ENCODE measurements at regions not wholly inside any gene's neighbourhood (a gene's known extent, or its start where the extent isn't known, plus 50 kb on each side); places are given as distances from the start of the nearest gene placed in this dataset.

DNA sequence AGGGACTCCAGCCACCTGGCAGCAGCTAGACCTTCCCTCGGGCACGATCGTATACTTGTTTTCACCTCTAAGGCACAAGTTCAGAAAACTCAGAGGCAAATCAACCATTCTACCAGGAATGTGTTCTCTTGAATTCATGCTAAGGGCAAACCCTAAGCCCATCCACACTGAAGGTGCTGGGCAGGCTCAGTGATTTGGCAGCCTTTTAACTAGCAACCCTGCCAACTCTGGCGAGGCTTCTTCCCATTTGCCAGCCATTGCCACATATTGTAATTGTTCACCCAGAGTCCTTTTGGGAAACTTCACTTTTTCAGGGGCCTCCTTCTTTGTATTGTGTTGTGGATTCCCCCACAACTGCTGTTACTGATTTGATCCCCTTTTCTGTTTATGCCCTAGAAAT, 298.6 kb upstream of the LDB2 start:
- Mint-ChIP-seq H3K4me1 (no peaks in the 10 kb centered on the region), H3K9me3 (no peaks in the 10 kb centered on the region), H3K36me3 (no peaks in the 10 kb centered on the region), H3K4me3 (no peak overlapping the region), H3K27me3 (no peaks in the 10 kb centered on the region), H3K27ac (no peak overlapping the region)
- no peak for ATAC-seq

DNA sequence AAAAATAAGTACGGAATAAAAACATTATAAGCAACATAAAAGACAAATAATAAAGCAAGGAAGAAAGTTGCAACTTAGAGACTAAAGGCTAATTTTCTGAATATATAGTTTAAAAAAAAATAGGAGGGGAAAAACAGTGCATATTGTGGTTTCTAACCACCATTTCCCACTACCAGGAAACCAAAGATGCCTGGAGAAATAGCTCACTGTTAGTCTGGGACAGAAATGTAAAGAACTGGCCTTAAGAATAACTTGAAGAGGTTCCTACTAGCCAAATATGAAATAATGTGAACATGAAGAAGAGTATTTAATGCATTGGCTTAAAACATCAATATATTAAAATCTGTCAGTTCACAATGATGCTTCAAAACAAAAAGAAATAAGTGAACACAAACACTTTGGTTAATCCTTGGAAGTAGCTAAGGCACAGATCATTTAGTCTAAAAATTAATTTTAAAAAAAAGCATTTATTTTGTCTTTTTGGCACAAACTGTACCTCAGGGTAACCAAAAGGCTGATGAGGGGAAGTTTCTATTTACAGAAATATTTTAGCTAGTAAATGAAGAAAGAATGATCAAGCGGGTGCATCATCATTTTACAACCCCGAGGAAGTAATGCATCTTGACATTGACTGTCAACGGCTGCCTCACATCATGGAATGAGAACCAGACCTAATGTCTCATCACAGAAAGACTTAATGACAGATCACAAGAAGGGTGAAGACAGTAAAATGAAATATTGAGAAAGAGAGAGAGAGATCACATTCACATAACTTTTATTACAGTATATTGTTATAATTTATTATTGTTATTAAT, 297.2 kb upstream of the LDB2 start:
- no peaks in the 10 kb centered on the region for H3K27me3 Mint-ChIP-seq

DNA sequence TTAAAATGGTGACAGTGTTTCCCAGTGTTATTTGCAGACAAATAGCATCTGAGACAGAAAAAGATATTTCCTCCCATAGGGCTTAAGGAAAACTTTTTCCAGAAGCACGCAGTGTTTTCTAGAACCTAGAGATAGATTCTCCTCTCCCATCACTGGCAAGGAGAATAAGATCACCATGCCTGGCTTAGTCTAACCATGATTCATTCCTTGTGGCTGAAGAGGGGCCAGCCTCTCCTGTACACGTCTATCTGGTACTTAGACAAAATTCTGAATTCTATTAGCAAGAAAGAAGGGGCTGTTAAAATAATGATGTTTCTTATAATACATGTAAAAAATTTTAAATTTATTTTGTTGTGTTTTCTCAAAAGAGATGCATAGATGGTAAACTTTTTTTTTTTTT, 296.1 kb upstream of the LDB2 start:
- Mint-ChIP-seq H3K4me1 (no peaks in the 10 kb centered on the region), H3K27ac (no peak overlapping the region), H3K27me3 (no peaks in the 10 kb centered on the region), H3K9me3 (peaks cover 6% of the 10 kb centered on the region), H3K36me3 (no peaks in the 10 kb centered on the region), H3K4me3 (no peak overlapping the region)
- ATAC-seq, result no peak

More for the DNA sequence above, 297.2 kb upstream of the LDB2 start:
- no peaks in the 10 kb centered on the region for H3K36me3 Mint-ChIP-seq
- no peak for ATAC-seq
- H3K4me3 Mint-ChIP-seq, result no peak overlapping the region
- no peaks in the 10 kb centered on the region for H3K9me3 Mint-ChIP-seq
- H3K27ac Mint-ChIP-seq, result no peak overlapping the region
- no peaks in the 10 kb centered on the region for H3K4me1 Mint-ChIP-seq

DNA sequence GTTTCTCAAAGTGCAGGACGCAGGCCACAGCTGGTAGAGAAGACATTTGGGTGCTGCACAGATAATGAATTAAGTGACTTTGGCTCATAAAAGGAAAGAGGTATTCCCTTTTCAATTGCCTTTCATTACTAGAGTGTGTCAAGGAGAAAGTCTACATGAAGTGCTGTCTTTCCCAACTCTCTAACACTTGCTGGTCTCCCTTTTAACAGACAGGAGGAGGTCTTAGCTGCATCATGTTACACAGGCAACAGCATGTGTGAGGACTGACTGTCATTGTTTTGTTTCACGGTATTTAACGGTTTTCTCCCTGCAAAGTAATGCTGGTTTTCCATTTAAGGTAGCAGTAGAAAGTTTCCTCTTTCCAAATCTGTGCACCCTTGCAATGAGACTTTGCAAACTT, 291.3 kb upstream of the LDB2 start:
- Mint-ChIP-seq H3K27me3 (no peaks in the 10 kb centered on the region), H3K4me3 (no peak overlapping the region), H3K9me3 (peaks cover 9% of the 10 kb centered on the region), H3K4me1 (no peaks in the 10 kb centered on the region), H3K27ac (no peak overlapping the region), H3K36me3 (no peaks in the 10 kb centered on the region)
- no peak for ATAC-seq

DNA sequence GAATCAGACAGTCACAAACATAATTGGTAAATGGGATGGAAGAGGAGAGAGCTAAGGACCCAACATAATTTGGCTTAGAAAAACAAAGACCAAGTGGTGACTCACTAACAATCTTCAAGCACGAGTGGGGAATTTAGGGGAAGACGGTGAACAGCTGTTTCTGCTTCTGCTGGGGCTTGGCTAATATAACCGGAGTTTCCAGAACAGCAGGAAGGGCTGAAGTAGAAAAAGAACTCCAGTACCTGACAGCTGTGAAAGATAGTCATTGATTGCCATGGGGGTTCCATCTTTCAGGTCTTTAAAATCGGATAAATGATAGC, 290.9 kb upstream of the LDB2 start:
- Mint-ChIP-seq H3K4me3 (no peak overlapping the region), H3K27ac (no peak overlapping the region), H3K36me3 (no peaks in the 10 kb centered on the region), H3K4me1 (no peaks in the 10 kb centered on the region), H3K27me3 (no peaks in the 10 kb centered on the region), H3K9me3 (peaks cover 11% of the 10 kb centered on the region)
- no peak for ATAC-seq

DNA sequence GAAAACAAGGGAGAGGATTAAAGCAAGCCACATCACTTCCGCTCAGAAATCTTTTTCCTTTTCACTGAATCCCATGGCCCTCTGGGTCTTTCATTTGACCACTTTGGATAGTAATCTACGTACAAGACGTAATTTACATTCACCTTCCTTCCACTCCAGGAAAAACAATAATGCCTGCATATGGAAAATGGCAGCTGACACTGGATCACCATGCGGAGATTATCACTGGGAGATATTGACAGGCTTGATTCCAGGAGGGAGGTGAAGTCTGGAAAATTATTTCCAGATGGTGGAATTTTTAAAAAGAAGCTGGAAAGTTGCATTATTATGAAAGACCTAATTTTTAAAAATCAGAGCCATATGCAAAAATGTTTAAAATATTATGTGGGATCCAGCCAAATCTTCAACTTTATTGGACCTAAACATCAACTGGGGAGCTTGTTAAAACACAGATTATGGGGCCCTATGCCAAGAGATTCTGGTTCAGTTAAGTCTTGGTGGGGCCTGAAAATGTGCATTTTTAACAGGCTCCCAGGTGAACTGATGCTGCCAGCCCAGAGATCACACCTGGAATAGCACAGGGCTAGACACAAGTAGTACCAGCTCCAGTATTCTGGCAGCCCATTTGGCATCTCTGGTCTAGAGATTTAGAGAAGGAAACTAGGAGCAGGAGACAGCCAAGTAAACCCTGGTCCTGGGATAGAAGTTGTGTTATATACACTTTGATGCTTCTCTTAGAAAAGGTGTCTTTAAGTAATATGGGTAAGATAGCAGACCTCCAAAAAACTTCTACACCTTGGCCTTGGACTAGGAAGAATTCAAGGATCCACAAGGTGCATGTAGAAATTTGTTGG, 290.3 kb upstream of the LDB2 start:
- H3K27me3 Mint-ChIP-seq, result no peaks in the 10 kb centered on the region

DNA sequence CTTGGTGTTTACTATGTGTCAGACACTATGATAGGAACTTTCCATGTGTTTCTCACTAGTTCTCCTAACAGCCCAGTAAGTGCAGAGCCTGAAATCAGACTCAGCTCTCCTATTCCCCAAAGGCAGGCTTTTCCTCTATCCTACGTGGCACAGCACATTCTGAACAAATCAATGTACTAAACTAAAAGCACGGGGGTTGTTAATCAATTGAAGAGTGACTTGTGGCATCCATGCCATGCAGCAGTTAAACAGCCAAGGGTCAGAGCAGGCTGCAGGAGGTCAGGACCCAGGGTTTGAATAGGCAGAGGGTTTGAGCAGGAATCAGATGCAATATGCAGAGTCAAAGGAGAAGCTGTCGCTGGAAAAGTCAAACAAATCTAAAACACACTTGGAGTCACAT, 289.7 kb upstream of the LDB2 start:
- Mint-ChIP-seq H3K36me3 (no peaks in the 10 kb centered on the region), H3K27ac (no peak overlapping the region), H3K9me3 (peaks cover 12% of the 10 kb centered on the region), H3K4me1 (no peaks in the 10 kb centered on the region), H3K4me3 (no peak overlapping the region), H3K27me3 (no peaks in the 10 kb centered on the region)
- ATAC-seq, result no peak

More for the DNA sequence above, 290.3 kb upstream of the LDB2 start:
- H3K4me1 Mint-ChIP-seq, result no peaks in the 10 kb centered on the region
- H3K36me3 Mint-ChIP-seq, result no peaks in the 10 kb centered on the region
- ATAC-seq, result no peak
- H3K9me3 Mint-ChIP-seq, result peaks cover 12% of the 10 kb centered on the region
- H3K4me3 Mint-ChIP-seq, result no peak overlapping the region
- no peak overlapping the region for H3K27ac Mint-ChIP-seq

DNA sequence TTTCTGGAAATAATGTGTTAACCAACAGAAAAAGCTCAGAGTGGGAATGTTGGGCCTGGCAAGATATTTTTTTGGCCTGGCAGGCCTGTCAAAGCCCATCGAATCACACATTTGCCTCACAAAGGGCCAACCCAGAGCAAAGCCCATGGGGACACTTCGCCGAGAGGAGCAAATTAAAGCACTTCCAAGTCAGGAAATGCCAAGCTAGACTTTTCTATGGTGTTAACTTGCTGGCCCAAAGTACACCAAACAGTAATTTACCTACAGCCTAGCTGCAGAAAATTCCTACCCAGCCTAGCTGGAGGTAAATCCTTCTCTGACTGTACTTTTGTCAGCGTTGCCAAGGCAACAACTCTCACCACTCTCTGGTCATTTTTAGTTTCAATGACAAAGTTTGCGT, 288.6 kb upstream of the LDB2 start:
- no peak overlapping the region for H3K27ac Mint-ChIP-seq
- ATAC-seq, result no peak
- no peaks in the 10 kb centered on the region for H3K4me1 Mint-ChIP-seq
- no peaks in the 10 kb centered on the region for H3K36me3 Mint-ChIP-seq
- no peak overlapping the region for H3K4me3 Mint-ChIP-seq
- no peaks in the 10 kb centered on the region for H3K27me3 Mint-ChIP-seq
- peaks cover 12% of the 10 kb centered on the region for H3K9me3 Mint-ChIP-seq

DNA sequence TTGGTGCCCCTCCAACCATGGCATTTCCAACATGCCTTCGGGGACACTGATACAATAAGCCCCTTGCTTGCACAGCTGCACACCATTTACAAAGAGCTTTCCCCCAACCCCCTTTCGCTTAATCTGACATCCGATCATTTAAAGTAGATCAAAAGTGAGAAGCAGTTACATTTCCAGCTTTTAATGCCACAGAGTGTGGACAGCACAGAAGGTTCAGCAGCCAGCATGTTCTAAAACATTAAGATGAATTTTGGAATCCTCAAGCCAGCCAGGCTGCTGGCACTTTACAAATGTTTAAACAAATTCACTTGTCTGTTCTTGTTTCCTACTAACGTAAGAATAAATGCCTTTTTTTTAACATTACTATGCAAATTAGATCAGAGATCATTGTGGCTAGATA, 284.4 kb upstream of the LDB2 start:
- no peak overlapping the region for H3K4me3 Mint-ChIP-seq
- no peak for ATAC-seq
- no peaks in the 10 kb centered on the region for H3K27me3 Mint-ChIP-seq
- H3K27ac Mint-ChIP-seq, result no peak overlapping the region
- H3K36me3 Mint-ChIP-seq, result no peaks in the 10 kb centered on the region
- H3K4me1 Mint-ChIP-seq, result no peaks in the 10 kb centered on the region
- H3K9me3 Mint-ChIP-seq, result peaks cover 9% of the 10 kb centered on the region

DNA sequence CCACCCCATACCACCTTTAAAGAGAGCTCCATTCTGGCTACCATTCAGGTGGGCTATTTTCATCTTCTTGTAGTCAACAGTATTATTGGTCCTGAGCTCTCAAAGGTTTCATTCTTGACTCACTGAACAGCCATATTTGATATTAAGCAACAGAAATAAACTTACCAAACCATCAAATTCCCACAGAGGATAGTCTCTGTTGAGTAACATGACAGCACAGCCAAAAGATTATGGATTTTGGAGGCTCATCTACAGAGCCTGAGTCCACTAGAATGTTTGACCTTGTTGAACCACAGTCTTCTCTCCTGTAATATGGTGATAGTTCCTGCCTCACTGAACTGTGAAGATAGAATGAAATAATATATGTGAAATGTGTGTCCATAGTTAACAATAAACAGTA, 276.3 kb upstream of the LDB2 start:
- no peak overlapping the region for H3K4me3 Mint-ChIP-seq
- no peaks in the 10 kb centered on the region for H3K27me3 Mint-ChIP-seq
- H3K4me1 Mint-ChIP-seq, result no peaks in the 10 kb centered on the region
- no peak overlapping the region for H3K27ac Mint-ChIP-seq
- H3K36me3 Mint-ChIP-seq, result no peaks in the 10 kb centered on the region
- ATAC-seq, result no peak
- peaks cover 6% of the 10 kb centered on the region for H3K9me3 Mint-ChIP-seq

DNA sequence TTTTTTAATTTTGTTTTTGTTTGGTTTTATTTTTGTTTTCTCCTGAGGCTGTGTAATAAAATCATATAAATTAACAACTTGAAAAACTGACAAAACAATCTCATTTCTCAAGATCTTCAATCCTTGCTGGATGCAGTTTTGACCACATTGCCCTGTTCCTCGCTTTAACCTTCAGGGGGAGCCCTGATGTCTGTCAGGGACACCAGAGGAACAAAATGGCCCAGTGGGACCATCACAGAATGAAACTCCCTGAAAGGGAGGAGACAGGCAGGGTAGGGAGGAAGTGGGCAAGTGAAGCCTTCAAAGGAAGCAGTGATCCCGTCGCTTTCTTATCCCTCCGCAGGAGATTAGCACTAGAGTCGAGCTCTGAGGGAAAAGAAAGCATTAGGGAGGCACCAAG, 274.9 kb upstream of the LDB2 start:
- Mint-ChIP-seq H3K4me3 (no peak overlapping the region), H3K27me3 (no peaks in the 10 kb centered on the region), H3K4me1 (no peaks in the 10 kb centered on the region), H3K36me3 (no peaks in the 10 kb centered on the region), H3K9me3 (peaks cover 3% of the 10 kb centered on the region), H3K27ac (no peak overlapping the region)
- ATAC-seq, result no peak

DNA sequence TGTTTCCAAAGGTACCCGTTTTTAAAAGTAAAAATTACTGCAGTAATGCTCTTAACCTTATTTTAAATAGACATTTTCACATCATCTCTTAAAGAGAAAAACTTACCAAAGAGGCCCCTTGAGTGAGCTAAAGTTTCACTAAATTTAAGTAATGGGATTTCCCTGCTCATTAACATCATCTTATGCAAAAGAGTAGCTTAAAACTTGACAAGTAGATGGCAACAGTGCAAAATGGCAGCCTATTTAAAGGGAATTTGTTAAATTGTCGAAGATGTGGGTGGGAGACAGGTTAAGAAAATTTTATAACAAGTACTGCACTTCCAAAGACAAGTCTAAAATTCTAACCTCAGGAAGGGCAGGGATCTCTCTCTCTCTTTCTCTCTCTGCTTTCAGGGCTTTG, 271.7 kb upstream of the LDB2 start:
- H3K4me3 Mint-ChIP-seq, result no peak overlapping the region
- H3K36me3 Mint-ChIP-seq, result no peaks in the 10 kb centered on the region
- H3K27me3 Mint-ChIP-seq, result no peaks in the 10 kb centered on the region
- no peaks in the 10 kb centered on the region for H3K9me3 Mint-ChIP-seq
- no peak overlapping the region for H3K27ac Mint-ChIP-seq
- no peak for ATAC-seq
- H3K4me1 Mint-ChIP-seq, result no peaks in the 10 kb centered on the region

DNA sequence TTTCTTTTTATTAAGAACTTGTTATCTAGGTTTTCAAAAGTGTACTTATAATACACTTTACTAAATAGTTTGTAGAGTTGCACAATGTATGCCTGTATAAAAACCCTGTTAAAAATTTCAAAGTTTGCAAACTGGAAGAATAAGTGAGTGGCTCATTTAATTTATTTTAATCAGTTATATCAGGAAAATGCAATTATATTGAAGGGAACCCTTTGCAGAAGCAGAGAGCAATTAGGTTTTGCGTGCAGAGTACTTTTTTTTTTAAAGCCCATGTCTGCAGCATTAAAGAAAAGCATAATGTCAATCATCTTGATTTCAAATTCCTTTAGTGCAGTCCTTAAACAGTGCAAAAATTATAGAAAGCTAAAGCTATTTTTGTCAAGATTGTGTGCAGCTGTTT, 271.3 kb upstream of the LDB2 start:
- Mint-ChIP-seq H3K4me1 (no peaks in the 10 kb centered on the region), H3K4me3 (no peak overlapping the region), H3K9me3 (no peaks in the 10 kb centered on the region), H3K36me3 (no peaks in the 10 kb centered on the region), H3K27me3 (no peaks in the 10 kb centered on the region), H3K27ac (no peak overlapping the region)
- no peak for ATAC-seq

DNA sequence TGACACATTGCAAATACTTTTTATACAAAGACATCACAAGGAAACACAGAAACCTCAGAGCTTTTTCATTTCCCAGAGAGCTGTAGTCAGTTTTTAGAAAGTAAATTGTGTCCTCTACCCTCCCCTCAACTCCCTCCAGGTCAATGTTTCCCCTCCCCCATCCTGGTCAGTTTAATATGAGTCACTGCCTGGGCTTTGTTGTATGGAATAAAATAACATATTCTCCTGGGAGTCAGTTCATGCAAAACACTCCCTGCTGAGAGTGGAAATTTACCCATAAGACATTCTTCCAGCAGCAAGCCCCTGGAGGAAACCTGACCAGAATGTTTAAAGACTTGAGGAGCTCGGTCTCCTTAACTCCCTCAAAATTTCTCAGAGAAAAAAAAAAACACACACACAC, 270.1 kb upstream of the LDB2 start:
- no peaks in the 10 kb centered on the region for H3K4me1 Mint-ChIP-seq
- H3K27ac Mint-ChIP-seq, result no peak overlapping the region
- no peaks in the 10 kb centered on the region for H3K36me3 Mint-ChIP-seq
- no peaks in the 10 kb centered on the region for H3K27me3 Mint-ChIP-seq
- H3K9me3 Mint-ChIP-seq, result no peaks in the 10 kb centered on the region
- H3K4me3 Mint-ChIP-seq, result no peak overlapping the region
- ATAC-seq, result no peak

DNA sequence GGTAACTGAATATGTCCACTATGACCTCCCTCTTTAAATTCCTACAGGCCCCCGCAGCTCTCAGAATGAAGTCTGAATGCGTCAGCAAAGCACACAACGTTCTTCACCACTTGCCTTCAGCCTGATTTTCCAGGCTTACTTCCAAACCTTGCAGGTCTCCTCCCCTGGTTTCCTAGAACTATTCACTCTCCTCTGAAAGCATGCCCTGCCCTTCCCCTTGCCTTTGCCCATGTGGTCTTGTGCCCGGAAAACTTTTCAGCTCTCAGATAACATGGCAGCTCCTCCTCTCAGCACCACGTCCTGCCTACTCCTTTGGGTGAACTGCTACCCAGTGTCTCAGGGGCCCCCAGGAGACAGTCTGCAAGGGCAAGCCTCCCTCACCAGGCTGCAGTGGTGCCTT, 268.5 kb upstream of the LDB2 start:
- Mint-ChIP-seq H3K9me3 (no peaks in the 10 kb centered on the region), H3K27ac (no peak overlapping the region), H3K4me3 (no peak overlapping the region), H3K36me3 (no peaks in the 10 kb centered on the region), H3K27me3 (no peaks in the 10 kb centered on the region), H3K4me1 (no peaks in the 10 kb centered on the region)
- no peak for ATAC-seq

DNA sequence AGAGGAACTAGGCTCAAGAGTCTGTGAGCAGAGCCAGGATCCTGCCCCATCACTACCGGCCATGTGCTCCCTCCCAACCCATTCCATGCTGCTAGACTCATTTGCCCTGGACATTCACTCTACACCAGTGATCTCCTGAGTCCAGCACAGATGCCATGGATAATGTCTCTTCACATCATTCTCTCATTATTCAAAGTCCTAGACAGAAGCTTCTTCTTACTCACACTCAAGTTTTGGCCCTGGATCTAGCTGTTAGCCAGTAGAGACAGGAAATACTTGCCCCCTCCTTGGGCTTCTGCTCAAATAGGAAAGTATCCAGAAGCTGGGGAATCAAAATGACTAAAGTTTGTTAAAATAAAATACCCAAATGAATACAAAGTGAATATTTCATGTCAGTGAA, 266.8 kb upstream of the LDB2 start:
- ATAC-seq, result no peak
- Mint-ChIP-seq H3K27ac (no peak overlapping the region), H3K4me3 (no peak overlapping the region), H3K9me3 (peaks cover 12% of the 10 kb centered on the region), H3K36me3 (no peaks in the 10 kb centered on the region), H3K27me3 (no peaks in the 10 kb centered on the region), H3K4me1 (no peaks in the 10 kb centered on the region)
